GM21786 (cell line): ENCODE measurements at regions not wholly inside any gene's neighbourhood (a gene's known extent, or its start where the extent isn't known, plus 50 kb on each side); places are given as distances from the start of the nearest gene placed in this dataset.

Source experiments
- ATAC-seq: cut with Tn5 transposase; IDR thresholded peaks from one replicate; pipeline ENCODE4 v1.9.1; 2021; ENCODE audit not compliant: unreplicated experiment

DNA sequence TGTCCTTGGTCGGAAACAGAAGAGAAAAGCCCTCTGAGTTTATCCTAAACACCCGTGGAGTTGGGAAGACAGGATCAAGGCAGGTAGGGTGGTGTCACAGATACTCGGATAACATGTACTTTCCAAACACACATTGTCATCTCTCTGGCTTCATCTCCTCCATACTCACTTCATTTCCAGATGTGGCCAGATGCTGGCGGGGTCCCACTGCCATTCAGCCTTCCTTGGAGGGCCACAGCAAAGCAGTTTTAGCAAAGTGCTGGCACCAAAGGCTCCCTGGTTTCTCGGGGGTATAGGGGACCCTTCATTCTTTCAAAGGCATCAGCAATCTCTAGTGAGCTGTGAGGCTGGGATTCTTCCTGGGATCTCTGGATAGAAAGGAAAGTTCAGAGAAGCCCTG lies 539.5 kb downstream of the TCERG1L start:
- no peak for ATAC-seq

GRCh38 chr10:130772676-130773075 lies 538.8 kb downstream of the TCERG1L start:
- ATAC-seq = no peak

- no peak for ATAC-seq
Measured at GRCh38 chr10:130773941-130774340, 537.6 kb downstream of the TCERG1L start.

DNA sequence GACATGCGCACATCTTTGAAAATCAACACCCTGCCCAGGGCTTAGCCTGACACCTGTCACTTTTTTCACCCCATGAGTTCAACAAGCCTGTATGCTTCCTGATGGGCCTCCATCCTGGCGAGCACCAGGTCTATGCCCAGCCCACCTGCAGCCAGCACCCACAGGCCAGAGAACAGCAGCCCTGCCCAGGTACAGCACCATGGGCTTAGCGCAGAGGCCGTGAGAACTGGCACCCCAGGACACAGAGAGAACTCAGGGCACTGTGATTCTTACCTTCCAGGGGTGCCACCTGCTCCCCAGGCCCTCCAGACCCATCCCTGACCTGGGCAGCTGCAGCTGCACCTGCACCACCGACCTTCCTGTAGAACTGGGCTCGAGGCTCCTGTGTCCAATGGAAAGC lies 536.6 kb downstream of the TCERG1L start:
- ATAC-seq = no peak

DNA sequence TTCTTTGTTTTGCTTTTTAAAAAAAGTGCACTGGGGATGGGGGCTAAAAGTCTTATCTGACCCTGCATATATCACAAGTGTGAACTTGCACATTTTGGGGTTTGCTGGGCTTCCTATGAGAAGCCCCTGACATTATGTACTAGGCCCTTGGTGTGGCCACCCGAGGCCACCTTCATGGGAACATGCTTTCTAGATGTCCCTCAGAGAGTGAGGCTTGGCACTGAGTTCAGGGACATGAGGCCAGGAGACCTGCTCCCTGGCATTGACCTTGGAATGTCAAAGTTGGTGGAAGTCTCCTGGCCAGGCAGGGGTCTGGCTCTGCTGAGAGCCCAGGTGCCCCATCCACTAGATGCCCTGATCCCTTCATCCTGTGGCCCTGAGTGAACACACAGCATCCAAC lies 536.2 kb downstream of the TCERG1L start:
- no peak for ATAC-seq

- ATAC-seq = no peak
Measured at GRCh38 chr10:130776724-130777123, 534.8 kb downstream of the TCERG1L start.

GRCh38 chr10:130777507-130778165 lies 533.9 kb downstream of the TCERG1L start:
- ATAC-seq = no peak

DNA sequence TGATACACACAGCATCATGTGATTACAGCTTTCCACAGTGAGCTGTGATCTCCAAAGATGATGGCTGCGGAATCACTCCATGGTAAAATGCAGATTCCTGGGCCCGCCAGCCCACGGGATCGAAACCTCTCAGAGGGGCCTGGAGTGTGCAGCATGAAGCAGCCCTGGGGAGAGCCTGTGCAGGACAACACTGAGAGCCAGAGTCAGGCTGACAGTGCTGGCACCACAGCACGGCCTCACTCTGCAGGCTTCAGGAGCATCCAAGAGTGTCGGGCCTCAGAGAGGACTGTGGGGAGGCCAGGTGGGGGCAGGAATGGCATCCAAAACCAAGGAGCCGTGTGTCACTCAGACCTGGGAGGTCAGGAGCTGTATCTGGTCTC lies 533.4 kb downstream of the TCERG1L start:
- ATAC-seq = no peak

DNA sequence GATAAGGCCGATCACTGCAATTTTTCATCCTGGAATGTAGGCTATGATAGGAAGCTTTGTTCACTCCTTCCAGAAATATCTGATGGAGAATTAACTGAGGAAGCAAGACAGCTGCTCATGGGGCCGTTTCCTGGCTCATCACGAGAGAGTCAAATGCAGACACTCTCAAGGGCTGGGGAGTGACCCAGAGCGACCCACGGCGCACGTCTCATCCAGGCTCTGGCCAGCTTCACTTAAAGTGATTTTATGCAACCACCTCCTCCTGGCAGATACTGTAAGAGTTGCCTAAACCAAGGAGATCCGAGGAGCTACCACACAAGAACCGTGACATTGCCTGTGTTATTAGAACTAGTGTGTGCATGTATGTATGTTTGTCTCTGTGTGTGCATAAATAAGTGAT lies 530.8 kb downstream of the TCERG1L start:
- ATAC-seq = no peak

- no peak for ATAC-seq
Measured at GRCh38 chr10:130781206-130781605, 530.3 kb downstream of the TCERG1L start.

DNA sequence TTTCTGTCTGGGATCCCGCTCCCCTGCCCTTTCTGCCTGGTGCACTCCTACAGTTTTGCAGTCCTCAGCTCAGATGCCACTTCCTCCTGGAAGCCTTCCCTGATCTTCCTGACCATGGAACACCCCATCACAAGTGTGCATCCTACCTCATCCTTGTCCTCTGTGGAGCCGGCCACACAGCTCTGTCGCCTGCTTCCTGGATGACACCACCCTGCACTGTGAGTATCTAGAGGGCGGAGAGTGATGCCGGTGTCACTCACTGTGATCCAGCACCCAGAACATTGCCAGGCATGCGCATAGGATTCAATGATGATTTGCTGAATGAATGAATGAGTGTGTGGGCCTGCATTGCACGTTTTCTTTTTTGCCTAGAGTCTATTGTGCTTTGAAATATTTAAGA lies 529.9 kb downstream of the TCERG1L start:
- ATAC-seq = no peak

DNA sequence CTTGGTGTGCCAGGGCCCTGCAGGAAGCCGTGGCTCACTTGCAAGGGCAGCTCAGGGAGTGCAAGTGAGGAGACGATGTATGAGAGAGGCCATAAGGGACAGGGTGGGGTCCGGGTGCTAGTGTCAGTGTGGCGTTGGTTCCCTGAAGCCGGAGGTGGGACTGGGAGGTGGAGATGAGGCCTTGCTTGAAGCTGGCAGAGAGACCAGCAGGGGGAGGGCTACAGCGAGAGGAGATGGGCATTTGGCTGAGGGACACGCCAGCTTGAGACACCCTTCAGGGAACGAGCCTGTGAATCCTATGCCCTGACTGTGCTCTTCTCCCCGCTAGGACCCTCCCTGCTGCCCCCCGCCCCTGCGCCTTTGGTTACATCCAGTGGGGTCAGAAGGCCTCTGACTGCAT lies 529.1 kb downstream of the TCERG1L start:
- ATAC-seq = no peak

DNA sequence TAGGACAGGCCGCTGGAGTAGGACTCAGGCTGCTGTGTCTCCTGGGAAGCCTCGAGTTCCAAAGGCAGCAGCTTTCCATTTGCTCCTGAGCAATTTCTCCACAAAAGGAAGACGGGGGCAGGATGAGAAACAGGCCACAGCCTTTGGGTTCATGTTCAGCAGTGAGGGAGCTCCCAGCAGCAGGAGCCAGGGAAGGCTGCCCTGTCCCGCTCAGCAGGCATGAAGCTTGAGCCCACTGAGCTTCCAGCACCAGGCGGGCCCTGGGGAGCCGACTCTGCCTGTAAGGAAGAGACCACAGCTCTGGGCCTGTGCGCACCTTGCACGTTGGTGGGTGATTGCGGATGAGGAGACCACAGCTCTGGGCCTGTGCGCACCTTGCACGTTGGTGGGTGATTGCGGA lies 527.2 kb downstream of the TCERG1L start:
- no peak for ATAC-seq

DNA sequence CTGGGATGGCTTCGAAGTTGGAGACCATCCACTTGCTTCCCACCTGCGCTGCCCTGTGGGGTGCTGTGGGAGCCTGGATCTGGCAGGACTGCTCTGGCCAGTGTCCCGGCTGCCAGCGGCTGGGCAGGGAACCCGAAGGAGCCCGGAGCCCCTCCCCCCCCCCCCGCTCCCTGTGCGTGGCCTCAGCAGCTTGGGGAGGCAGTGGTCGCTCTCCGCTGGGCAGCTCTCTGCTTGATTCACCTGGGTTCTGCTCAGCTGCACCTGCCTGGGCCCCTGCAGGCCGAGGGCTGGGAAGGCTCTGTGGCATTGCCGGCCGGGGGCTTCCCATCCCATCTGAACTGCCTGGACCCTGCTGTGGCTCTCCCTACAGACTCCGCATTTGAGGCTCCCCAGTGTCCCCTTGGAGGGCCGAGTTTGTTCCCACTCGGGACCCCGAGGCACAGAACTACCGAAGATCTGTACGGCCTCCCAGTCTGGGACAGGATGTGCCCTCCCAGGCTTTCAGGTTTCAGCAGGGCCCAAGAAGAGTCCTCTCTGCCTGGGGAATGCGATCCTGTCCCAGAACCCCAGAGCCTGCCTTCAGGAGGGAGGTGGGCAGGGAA lies 525.1 kb downstream of the TCERG1L start:
- ATAC-seq = no peak

- no peak for ATAC-seq
Measured at GRCh38 chr10:130787243-130787642, 524.3 kb downstream of the TCERG1L start.

GRCh38 chr10:130787821-130788220 lies 523.7 kb downstream of the TCERG1L start:
- ATAC-seq = no peak

DNA sequence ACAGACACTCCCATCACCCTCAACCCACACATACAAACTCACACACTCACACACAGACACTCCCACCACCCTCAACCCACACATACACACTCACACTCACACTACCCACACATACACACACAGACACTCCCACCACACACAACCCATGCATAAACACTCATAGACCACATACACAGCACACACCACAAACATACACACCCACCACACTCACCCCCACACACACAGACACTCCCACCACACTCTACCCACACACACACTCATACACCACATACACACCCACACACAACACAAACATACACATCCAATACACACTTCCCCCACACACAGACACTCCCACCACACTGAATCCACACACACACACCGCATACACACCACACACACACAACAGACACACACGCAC lies 521.2 kb downstream of the TCERG1L start:
- ATAC-seq = no peak

- ATAC-seq = no peak
Measured at GRCh38 chr10:130792096-130792845, 519.2 kb downstream of the TCERG1L start.

GRCh38 chr10:130795819-130796218 lies 515.7 kb downstream of the TCERG1L start:
- ATAC-seq = no peak

GRCh38 chr10:130799532-130799931 lies 512.0 kb downstream of the TCERG1L start:
- no peak for ATAC-seq

GRCh38 chr10:130800281-130800680 lies 511.2 kb downstream of the TCERG1L start:
- no peak for ATAC-seq

DNA sequence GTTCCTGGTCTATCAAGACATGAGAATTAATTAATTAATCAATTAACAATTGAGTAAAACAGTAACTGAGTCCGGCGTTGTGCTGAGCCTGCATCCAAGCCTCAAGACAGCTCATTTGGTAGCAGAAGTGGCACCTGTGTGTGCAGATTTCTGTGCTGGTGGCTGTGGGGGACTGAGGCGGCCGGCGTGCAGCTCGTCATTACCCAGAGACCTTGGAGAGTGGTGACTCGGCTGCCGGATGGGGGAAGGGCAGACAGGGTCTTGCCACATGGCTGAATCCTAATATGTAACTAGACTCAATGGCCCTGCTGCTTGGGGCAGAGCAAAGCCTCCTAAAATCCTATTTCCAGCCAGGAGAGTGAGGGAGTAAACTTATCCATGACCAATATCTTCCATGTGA lies 510.2 kb downstream of the TCERG1L start:
- no peak for ATAC-seq
